Ascending aorta (tissue), 2 donors: ENCODE measurements at regions not wholly inside any gene's neighbourhood (a gene's known extent, or its start where the extent isn't known, plus 50 kb on each side); places are given as distances from the start of the nearest gene placed in this dataset.

Experiments used
- DNase-seq, 2 donors: peaks; one replicate each; pipeline ENCODE4 v3.0.0-alpha.2; 2019; ENCODE audit warnings: low spot score in 2 of 2
- H3K27ac ChIP-seq, 2 donors: fragments of 200-600 bp; sonication (generic); one replicate each; pipeline ENCODE4 v1.5.1; 2016 to 2017; ENCODE audit warnings: mild to moderate bottlenecking in 1 of 2
- H3K27me3 ChIP-seq: fragments of 200-600 bp; sonication (generic); one replicate; pipeline ENCODE4 v1.5.1; 2017
- H3K36me3 ChIP-seq, 2 donors: fragments of 200-600 bp; sonication (generic); one replicate each; pipeline ENCODE4 v1.5.1; 2016
- H3K4me1 ChIP-seq, 2 donors: fragments of 200-600 bp; sonication (generic); one replicate each; pipeline ENCODE4 v1.5.1; 2016 to 2017; ENCODE audit warnings: mild to moderate bottlenecking in 1 of 2
- H3K4me3 ChIP-seq, 2 donors: fragments of 200-600 bp; sonication (generic); one replicate each; pipeline ENCODE4 v1.5.1; 2016 to 2017; ENCODE audit warnings: mild to moderate bottlenecking in 1 of 2
- H3K9me3 ChIP-seq, 2 donors: fragments of 200-600 bp; sonication (generic); one replicate each; pipeline ENCODE4 v1.5.1; 2016
- CTCF ChIP-seq, 3 experiments: fragments of 200-600 bp in 2 of 3; fragments of 450-650 bp in 1 of 3; sonication (generic) in 2 of 3; IDR thresholded peaks; one replicate each; pipeline ENCODE4 v1.5.1; 2016 to 2019; ENCODE audit warnings: antibody characterized with exemption in 3 of 3, mild to moderate bottlenecking in 1 of 3, moderate library complexity in 1 of 3
- intact Hi-C: fragments of 100-400 bp; cut with DNase I; formaldehyde crosslinking; loops from one replicate; pipeline ENCODE4 v1.15.1; 2023

GRCh38 chr20:7144464-7144863 is 377.0 kb downstream of the BMP2 start:
- Histone ChIP-seq H3K36me3 (no peaks in the 10 kb centered on the region), H3K27me3 (no peaks in the 10 kb centered on the region), H3K4me1 (no peaks in the 10 kb centered on the region), H3K9me3 (no peaks in the 10 kb centered on the region), H3K27ac (no peak overlapping the region), H3K4me3 (no peak overlapping the region)
- no peak for TF ChIP-seq CTCF (IDR thresholded peaks at IDR 0.05)
- DNase-seq: no peak
- intact Hi-C loops: no loop called here

- Histone ChIP-seq H3K27ac (no peak overlapping the region), H3K9me3 (no peaks in the 10 kb centered on the region), H3K27me3 (no peaks in the 10 kb centered on the region), H3K4me3 (no peak overlapping the region), H3K36me3 (no peaks in the 10 kb centered on the region), H3K4me1 (no peaks in the 10 kb centered on the region)
- TF ChIP-seq CTCF (IDR thresholded peaks at IDR 0.05): no peak
- intact Hi-C loops: no loop called here
- DNase-seq: no peak
Observed at GRCh38 chr20:7146552-7147219, 379.2 kb downstream of the BMP2 start.

- DNase-seq: no peak
- intact Hi-C loops: no loop called here
- no peaks in the 10 kb centered on the region for H3K4me1 ChIP-seq
- no peak overlapping the region for H3K27ac ChIP-seq
- H3K4me3 ChIP-seq: no peak overlapping the region
- H3K27me3 ChIP-seq: no peaks in the 10 kb centered on the region
- no peaks in the 10 kb centered on the region for H3K9me3 ChIP-seq
- H3K36me3 ChIP-seq: no peaks in the 10 kb centered on the region
- no peak for TF ChIP-seq CTCF (IDR thresholded peaks at IDR 0.05)
Observed at GRCh38 chr20:7147220-7147601, 379.7 kb downstream of the BMP2 start.

GRCh38 chr20:7151676-7152470 is 384.4 kb downstream of the BMP2 start:
- no peaks in the 10 kb centered on the region for H3K27me3 ChIP-seq
- no peak for DNase-seq
- no peak overlapping the region for H3K4me3 ChIP-seq
- no peaks in the 10 kb centered on the region for H3K36me3 ChIP-seq
- H3K9me3 ChIP-seq: no peaks in the 10 kb centered on the region
- H3K27ac ChIP-seq: no peak overlapping the region
- intact Hi-C loops: no loop called here
- H3K4me1 ChIP-seq: no peaks in the 10 kb centered on the region
- TF ChIP-seq CTCF (IDR thresholded peaks at IDR 0.05): no peak

GRCh38 chr20:7155282-7155681 is 387.8 kb downstream of the BMP2 start:
- H3K36me3 ChIP-seq: no peaks in the 10 kb centered on the region
- no peak for TF ChIP-seq CTCF (IDR thresholded peaks at IDR 0.05)
- H3K4me3 ChIP-seq: no peak overlapping the region
- no peak for DNase-seq
- no peaks in the 10 kb centered on the region for H3K9me3 ChIP-seq
- no peaks in the 10 kb centered on the region for H3K4me1 ChIP-seq
- intact Hi-C loops: no loop called here
- no peak overlapping the region for H3K27ac ChIP-seq
- no peaks in the 10 kb centered on the region for H3K27me3 ChIP-seq
